ENCODE measurements at regions not wholly inside any gene's neighbourhood (a gene's known extent, or its start where the extent isn't known, plus 50 kb on each side); places are given as distances from the start of the nearest gene placed in this dataset.

DNA sequence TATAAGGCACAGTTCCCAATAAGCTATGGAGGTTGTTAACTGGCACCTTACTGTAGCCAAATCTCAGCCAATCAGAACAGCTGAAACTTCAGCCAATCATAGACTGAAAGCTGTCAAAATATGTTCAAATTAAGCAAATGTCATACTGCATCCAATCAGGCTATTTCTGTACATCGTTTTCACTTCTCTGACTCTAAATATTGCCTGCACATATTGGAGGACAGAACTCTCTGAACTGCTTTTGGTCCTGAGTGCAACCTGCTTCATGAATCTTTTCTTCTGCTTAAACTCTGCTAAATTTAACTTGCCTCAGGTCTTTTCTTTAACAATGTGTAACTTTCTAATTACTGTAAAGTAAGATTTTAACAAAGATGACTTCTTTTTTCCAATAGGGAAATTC lies 1198.9 kb upstream of the PCDH7 start:
- no peak for DNase-seq

DNA sequence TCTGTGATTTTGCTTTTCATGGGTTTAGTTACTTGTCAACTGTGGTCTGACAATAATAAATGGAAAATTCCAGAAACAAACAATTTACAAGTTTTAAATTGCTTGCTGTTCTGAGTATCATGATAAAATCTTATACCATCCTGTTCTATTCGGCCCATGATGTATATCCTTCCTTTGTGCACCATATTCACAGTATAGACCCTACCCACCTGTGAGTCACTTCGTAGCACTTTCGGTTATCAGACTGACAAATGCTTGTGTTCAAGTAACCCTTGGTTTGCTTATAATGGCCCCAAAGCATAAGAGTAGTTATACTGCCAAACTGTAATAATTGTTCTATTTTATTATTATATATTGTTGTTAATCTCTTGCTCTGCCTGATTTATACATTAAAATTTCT lies 1183.4 kb upstream of the PCDH7 start:
- DNase-seq: no peak

DNA sequence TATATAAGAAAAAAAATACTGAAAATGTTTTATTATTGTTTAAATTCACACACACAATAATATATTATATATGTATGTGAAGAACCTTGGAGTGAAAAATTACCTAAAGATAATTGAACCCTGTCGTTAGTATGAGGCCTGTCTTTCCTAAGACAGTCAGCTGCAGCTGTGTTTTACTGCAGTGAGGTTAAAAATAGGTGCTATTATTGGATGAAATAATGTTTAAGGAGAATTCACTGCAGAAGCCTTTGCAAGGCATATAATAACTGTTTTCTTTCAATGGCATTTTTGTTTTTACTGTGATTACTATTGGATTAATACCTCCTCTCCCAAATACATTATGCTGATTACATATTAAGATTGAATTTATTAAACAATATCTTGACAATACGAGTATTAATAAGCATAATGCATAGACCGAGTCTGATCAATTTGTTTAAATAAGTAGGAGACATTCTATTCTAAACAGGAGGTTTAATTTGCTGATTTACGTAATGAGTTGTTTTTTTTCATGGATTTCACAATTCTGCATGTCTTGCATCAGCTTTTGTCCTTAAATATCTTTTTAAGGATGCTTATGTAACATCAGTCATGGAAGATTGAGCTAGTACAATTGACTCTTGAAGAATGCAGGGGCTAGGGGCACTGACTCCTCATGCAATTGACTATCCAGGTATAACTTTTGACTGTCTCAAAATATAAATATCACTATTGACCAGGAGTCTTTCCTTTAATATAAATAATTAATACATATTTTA lies 1181.1 kb upstream of the PCDH7 start:
- no peak for DNase-seq

DNA sequence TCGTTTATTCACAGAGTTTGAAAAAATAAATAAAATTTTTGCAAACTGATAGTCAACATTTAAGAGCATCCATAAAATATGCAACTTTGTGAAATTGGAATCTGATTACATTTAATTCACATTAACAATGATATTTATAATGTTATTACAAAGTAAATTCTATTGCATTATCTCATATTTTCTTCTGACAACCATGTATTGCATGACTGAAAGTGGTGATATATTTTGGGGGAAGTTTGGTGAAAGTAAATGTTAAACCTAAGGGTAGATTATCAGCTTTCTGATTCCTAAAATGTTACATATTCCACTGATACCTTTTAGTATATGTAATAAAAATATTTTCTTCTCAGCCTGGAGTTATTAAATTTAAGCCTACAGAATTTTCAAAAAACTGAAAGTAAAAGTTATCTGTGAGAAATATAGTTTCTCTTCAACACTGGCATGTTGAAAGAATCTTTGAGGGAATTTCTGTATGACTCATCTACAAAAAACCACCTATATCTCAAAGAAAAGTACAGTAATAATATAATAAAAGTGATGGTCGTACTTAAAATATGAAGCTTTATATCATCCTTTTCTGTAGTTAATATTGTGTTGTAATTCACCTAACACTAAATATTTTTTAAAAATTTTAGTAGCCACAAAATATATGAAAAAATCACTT lies 1179.6 kb upstream of the PCDH7 start:
- DNase-seq: no peak

DNA sequence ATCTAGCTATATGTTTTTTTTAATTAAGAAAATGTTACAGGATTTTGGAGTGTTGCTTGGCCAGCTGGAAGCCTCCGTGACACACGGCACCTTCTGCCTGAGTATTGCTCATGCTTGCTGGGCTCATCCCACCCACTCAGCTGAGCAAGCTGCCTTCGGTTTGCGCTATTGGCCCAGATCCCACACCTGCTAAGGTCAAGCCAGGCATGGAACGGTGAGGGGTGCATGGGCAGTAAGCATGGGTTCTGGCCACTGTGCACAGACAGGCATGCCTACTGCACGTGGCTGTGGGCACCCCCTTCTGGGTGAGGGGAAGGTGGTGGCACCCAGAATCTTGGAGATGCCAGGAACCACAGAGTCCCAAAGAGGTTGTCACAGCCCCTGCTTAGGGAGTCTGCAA lies 1178.4 kb upstream of the PCDH7 start:
- no peak for DNase-seq

DNA sequence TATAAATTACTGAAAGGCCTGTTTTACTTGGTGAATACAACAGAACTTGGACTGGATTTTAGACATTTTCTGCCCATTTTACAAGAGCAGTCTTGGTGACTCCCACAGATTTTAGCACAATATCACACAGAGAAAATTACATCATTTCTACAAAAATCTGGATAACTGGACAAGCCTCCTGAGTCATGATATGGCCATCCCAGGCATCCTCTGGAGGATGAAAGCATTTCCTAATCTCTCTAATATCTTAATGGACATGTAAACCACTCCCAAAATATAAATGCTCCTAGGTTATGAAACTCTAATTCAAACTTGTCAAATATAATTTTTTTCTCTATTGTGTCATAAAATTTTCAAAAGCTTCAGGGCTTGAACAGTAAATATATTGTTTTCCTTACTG lies 1170.8 kb upstream of the PCDH7 start:
- DNase-seq: no peak

DNA sequence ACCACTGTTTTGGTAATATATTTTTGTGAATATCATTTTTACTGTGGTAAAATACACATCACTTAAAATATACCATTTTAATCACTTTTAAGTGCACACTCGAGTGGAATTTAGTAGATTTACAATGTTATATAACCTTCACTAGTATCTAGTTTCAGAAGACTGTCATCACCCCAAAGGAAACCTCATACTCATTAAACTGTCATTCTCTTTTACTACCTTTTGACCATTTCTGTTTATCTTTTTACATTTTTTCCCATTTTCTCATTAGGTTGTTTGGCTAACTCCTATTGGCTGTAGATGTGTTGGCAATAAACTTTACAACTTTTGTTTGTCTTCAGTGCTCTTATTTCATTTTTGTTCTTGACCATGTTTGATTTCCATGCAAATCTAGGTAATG lies 1168.3 kb upstream of the PCDH7 start:
- DNase-seq: no peak

DNA sequence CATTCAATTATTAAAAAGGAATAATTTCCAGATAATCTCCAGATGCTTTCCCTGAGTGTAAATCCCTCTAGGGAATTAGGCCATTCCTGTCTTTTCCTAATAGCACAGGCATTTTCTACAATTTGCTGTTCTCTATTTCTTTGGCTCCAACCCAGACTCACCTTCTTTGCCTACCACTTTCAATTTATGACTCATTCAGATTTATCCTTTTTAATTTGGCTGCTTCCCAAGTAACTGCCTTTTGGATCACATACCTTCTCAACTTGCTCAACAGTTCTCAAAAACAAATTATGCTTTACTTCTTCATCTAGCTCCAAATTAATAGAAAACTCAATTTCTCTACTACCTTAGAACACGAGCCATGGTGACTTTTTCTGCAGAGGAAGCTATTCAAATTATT lies 1166.3 kb upstream of the PCDH7 start:
- DNase-seq: no peak

DNA sequence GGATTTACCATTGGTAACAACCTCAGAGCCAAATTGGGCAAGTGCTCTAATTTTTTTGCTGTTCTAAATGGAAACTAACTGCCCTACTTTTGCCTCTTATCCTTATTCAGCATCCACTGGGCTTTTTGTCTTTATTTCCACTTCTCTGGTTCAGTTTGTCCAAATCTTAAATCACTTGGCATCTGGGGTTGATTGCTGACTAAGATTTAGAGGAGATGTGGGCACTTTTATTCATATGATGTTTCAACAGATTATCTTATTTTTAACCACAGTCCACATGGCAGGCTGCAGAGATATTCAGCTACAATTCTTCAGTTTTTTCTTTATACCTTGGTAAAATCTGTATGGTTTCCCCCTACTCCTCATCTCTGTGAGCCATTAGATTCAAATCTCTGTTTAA lies 1161.4 kb upstream of the PCDH7 start:
- DNase-seq: no peak

DNA sequence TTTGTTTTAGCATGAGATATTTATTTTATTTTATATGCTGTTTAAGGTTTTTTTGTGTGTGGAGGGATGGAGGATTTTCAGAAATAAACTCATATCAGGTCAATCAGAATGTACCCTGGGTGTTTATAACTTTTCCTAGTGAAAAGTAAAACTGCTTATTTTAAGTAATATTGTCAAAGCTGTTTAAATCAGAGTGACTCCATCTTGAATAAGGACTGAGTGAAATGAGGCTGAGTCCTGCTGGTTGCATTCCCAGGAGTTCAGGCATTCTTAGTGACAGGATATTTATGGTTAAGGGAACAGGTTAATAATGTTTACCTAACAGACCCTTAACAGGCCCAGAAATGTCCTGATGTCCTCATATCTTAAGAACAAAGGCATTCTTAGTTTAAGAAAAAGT lies 1160.9 kb upstream of the PCDH7 start:
- DNase-seq: no peak

DNA sequence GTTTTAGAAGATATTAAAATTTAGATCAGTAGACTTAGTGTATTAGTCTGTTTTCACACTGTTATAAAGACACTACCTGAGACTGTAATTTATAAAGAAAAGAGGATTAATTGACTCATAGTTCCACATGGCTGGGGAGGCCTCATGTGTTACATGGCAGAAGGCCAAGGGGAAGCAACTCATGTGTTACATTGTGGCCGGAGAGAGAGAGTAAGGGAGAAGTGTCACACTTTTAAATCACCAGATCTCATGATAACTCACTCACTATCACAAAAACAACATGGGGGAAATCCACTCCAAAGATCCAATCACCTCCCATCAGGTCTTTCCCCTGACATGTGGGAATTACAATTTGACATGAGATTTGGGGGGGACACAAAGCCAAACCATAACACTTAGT lies 1159.7 kb upstream of the PCDH7 start:
- DNase-seq: no peak

DNA sequence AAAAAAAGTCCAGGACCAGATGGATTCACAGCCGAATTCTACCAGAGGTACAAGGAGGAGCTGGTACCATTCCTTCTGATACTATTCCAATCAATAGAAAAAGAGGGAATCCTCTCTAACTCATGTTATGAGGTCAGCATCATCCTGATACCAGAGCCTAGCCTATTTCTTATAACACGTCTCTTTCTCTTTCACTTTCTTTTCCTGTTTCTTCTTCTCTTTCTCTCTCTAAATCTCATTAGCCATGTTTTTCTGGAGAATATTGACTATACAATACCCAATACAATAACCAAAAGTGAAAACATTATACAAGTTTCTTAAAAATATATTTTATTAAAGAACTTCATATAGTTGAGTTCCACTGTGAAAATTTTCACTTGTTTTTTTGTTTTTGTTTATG lies 1154.9 kb upstream of the PCDH7 start:
- DNase-seq: no peak

DNA sequence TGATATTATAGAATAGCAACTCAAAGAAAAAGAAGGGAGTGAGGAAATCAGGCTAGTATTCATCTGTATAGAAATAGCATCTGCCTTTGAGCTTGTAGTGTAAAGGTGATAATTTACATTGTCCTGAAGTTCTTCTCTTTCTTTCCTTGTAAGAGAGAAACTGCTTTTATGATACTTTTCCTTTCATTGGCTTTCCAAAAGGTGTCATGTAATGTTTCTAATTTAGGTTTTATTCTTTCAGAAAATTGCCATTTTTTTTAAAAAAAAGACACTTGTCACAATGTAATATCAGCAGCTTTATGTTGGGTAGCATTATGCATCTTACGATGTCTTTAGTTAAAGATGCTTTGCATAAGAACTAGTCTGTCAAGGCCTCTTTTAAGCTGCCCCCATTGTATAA lies 1153.8 kb upstream of the PCDH7 start:
- DNase-seq: no peak

DNA sequence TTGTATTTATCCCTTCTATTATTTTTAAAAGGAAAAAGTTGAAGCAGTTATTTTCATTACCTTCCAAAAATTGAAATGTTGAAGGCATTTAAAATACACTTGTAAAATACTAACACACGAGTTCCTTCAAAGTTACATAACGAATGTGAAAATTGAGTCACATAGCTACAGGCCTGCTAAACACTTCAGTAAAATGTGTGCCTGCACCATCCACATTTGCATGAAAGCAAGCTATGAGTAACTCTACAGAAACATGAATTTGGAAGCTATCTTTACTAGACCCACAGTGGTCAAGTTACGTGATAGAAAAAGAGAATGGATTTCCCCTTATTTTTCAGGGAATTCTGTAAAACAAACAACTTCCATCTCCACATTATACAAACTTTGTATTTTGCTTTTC lies 1148.8 kb upstream of the PCDH7 start:
- no peak for DNase-seq

DNA sequence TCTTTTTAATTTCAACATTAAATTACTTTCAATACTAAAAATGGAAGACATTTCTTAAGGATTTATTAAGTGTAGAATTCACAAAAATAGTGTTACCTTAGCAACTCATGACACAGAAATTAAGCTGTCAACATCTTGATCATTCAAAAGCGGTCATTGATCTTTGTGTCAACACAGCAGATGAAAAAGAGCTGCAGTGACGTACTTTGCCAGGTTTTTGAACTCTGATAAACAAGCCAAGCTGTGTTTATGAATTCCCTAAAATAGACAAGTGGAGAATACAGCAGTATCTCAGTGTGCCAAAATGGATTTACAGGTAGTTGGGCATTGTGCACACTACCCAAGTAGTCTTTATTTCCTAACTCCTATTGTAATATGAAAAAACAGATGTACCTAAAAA lies 1141.8 kb upstream of the PCDH7 start:
- DNase-seq: no peak

DNA sequence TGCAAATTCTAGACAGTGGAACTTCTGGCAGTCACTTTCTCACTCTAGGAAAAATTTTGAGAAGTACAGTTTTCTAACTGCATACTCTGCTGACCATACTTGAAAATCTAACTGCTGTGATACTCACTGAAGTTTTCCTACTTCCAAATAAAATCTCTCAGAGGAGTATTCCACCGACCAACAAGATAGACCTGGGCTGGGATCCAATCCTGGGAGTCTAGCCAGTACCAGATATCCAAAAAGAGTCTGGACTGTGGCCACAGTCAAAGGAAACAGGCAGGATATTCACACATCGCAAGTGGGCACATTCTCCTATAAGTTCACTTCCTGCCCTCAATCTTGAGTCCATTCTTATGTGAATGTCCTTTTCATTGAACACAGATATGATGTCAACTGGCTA lies 1138.7 kb upstream of the PCDH7 start:
- no peak for DNase-seq

DNA sequence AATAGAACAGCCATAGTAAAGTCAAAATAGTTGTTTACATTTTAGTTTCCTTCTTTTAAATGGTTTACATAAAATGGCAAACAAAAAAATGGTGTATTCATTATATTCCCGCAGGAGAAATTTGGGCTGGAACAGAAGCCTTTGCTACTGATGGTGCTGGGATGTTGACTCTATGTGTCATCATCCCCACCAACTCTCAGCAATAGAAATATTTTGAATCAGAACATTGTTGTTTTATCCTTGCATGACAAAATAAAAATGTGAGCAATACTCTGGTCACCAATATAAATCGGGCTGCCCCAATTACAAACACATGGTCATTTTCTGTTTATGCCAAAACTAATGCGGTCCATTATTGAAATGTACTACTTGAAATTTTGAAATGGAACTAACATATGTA lies 1131.6 kb upstream of the PCDH7 start:
- DNase-seq: no peak

DNA sequence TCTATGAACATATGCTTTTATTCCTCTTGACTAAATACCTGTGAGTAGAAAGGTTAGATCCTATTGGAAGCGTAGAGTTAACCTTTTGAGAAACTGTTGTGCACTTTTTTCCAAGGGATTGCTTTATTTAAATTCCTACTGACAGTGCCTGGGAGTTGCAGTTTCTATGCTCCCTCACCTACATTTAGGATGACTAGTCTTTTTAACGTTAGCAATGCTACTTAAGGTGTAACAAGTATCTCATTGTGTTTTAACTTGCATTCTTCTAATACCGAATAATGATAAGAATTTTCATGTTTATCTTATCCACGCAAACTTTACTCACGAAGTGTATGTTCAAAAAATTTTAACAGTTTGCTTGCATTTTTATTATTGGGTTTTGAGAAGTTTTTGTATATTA lies 1123.9 kb upstream of the PCDH7 start:
- DNase-seq: no peak

DNA sequence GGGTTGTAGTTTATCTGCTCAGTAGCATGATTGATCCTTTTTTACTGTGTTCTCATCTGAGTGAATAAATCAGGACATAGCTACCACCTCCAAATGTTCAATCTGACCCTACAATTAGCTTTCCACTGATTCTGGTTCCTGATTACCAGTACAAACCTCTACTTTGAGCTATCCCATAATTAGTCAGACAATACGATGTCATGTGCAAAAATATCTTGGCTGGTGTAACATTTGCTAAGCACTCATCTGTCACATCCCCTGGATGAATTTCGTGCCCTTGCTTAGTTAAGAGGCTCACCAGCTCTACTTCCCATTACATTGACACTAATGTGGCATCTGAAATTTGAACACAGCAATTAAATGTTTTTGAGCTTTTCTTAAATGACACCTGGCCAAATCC lies 1101.0 kb upstream of the PCDH7 start:
- no peak for DNase-seq

DNA sequence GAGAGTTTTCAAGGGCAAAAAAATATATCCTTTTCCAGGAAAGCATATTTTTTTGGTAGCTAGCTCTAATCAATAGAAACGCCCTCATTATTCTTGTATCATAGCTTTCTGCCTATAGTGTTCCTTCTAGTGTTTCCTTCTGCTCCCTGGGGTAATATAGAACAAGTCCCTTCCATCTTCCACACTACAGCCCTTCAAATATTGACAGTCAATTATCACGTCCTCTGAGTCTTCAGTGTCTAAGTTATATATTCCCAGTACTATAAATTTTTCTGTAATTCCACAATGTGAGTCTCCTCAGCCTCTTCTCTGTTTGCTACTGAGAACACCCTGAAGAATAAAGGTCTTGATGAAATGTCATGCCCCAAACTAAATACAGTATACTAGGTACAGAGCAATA lies 1088.0 kb upstream of the PCDH7 start:
- no peak for DNase-seq

DNA sequence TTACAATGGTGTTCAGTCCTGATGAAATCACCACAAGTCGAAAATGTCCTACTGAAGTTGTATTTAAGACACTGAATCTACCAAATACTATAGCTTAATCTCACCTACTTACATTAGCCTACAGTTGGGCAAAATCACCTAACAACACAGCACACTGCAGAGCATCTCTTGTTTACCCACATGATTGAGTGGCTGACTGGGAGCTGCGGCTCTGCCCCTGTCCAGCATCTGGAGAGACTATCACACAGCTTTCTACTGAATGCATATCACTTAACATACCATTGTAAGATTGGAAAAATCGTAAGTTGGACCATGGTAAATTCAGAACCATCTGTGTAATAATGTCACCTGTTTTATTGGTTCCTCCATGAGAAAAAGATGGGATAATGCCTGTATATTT lies 1083.2 kb upstream of the PCDH7 start:
- DNase-seq: no peak

DNA sequence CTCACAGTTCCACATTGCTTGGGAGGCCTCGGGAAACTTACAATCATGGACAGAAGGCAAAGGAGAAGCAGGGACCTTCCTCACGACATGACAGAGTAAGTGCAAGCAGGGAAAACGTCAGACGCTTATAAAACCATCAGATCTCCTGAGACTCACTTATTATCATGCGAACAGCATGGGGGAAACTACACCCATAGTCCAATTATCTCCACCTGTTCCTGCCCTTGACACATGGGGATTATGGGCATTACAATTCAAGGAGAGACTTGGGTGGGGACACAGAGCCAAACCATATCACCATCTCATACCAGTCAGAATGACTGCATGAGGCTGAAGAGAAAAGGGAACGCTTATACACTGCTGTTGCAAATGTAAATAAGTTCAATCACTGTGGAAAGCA lies 1066.9 kb upstream of the PCDH7 start:
- DNase-seq: no peak

DNA sequence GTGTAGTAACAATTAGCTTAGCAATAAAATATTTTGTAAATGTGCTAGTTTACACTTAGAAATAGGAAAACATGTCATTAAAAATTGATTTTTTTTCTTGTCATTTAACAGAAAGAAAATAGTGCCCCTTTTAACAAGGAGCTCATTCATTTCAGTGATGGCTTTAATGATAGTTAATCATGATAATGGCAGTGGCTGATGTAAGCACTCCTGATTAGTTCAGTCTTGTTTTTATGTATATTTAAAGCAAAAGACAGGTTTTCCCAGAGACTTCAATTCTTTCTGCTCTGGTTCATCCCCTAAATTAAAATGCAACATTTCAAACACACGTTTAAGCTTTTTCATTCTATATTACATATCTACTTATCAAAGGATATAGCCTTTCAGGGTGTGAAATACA lies 1039.5 kb upstream of the PCDH7 start:
- no peak for DNase-seq

DNA sequence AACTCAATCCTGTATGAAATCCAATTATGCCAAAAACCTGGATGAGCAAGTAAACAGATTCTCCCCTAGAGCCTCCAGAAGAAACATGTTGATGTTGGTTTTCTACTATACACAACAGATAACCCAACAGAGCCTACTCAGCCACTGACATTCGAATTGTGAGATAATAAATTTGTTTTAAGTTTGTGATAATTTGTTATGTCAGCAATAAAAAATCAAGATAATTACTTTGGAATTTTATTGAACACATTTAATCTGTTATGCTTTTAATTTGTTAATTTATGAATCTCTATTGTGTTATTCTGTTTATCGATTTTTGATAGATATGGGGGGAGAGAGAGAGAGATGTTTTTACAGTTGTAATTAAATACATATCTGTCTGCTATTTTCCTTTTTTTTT lies 1016.1 kb upstream of the PCDH7 start:
- no peak for DNase-seq

DNA sequence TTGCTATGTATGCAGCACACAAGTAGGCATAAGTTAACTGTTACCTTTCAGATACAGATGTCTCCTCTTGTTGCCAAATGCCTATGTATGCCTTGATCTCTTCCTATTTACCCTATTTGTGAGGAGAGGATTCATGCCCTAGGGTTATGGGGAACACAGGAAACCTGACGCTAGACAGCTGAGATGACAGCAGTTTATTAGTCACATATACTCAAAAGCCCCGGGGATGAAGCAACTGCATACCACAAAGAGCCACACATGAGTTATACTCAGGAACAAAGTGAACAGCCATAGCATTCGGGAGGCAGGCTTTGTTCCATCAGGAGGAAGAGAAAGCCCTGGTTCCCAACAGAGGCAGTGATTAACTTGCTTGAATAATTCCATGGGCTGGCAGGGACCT lies 1011.7 kb upstream of the PCDH7 start:
- DNase-seq: no peak

All from dermis blood vessel endothelial cell (primary cell).